Nephron (organoid): ENCODE measurements at regions not wholly inside any gene's neighbourhood (a gene's known extent, or its start where the extent isn't known, plus 50 kb on each side); places are given as distances from the start of the nearest gene placed in this dataset.

Experiments used
- H3K27ac Mint-ChIP-seq, 3 experiments: 2 replicates each; pipeline ENCODE4 v1.8.0; 2020; ENCODE audit warnings: mixed read lengths in 3 of 3, mild to moderate bottlenecking in 2 of 3, moderate library complexity in 1 of 3
- H3K27me3 Mint-ChIP-seq: 2 replicates; pipeline ENCODE4 v1.8.0; 2021; ENCODE audit warnings: low read depth, mild to moderate bottlenecking, moderate library complexity, mixed read lengths
- H3K36me3 Mint-ChIP-seq: 2 replicates; pipeline ENCODE4 v1.8.0; 2020; ENCODE audit warnings: low read depth, mixed read lengths
- H3K4me1 Mint-ChIP-seq: 2 replicates; pipeline ENCODE4 v1.8.0; 2020; ENCODE audit warnings: mixed read lengths
- H3K4me3 Mint-ChIP-seq, 3 experiments: 2 replicates each; pipeline ENCODE4 v1.8.0; 2020; ENCODE audit warnings: mild to moderate bottlenecking in 3 of 3, mixed read lengths in 3 of 3, moderate library complexity in 2 of 3
- H3K9me3 Mint-ChIP-seq: 2 replicates; pipeline ENCODE4 v1.8.0; 2020; ENCODE audit warnings: mixed read lengths
- TF ChIP-seq, protein P1 (sequence below), 3 experiments: fragments of 200-600 bp; sonication (generic); IDR thresholded peaks; one replicate each; pipeline ENCODE4 v1.5.0; 2021; ENCODE audit warnings: antibody characterized with exemption in 3 of 3; ENCODE audit not compliant: unreplicated experiment in 3 of 3

DNA sequence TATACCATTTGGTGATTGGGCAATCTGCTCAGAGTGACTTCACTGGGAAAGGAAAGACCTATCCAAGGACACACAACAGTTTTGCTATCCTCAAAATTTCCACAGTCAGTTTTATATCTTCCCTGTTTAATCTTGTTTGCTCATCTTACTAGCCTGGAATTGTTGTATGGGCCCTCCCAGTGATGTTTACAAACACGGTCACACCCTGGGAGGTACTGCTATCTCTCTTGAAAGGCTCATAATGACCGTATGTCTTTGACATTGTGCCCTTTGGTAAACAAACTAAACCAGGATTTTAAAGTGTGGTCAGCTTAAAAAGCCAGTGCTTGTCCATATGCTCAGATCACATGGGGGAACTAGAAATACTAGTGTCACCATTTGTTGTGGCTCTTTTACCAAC is 277.0 kb downstream of the CDH2 start:
- no peaks in the 10 kb centered on the region for H3K27me3 Mint-ChIP-seq
- H3K9me3 Mint-ChIP-seq: peaks cover 14% of the 10 kb centered on the region
- peaks cover 4% of the 10 kb centered on the region for H3K36me3 Mint-ChIP-seq
- no peak overlapping the region for H3K27ac Mint-ChIP-seq
- TF ChIP-seq, protein P1, sequence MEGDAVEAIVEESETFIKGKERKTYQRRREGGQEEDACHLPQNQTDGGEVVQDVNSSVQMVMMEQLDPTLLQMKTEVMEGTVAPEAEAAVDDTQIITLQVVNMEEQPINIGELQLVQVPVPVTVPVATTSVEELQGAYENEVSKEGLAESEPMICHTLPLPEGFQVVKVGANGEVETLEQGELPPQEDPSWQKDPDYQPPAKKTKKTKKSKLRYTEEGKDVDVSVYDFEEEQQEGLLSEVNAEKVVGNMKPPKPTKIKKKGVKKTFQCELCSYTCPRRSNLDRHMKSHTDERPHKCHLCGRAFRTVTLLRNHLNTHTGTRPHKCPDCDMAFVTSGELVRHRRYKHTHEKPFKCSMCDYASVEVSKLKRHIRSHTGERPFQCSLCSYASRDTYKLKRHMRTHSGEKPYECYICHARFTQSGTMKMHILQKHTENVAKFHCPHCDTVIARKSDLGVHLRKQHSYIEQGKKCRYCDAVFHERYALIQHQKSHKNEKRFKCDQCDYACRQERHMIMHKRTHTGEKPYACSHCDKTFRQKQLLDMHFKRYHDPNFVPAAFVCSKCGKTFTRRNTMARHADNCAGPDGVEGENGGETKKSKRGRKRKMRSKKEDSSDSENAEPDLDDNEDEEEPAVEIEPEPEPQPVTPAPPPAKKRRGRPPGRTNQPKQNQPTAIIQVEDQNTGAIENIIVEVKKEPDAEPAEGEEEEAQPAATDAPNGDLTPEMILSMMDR (IDR thresholded peaks at IDR 0.05; ENCODE audit: unreplicated experiment in 3 of 3): no peak
- H3K4me3 Mint-ChIP-seq: no peak overlapping the region
- no peaks in the 10 kb centered on the region for H3K4me1 Mint-ChIP-seq

DNA sequence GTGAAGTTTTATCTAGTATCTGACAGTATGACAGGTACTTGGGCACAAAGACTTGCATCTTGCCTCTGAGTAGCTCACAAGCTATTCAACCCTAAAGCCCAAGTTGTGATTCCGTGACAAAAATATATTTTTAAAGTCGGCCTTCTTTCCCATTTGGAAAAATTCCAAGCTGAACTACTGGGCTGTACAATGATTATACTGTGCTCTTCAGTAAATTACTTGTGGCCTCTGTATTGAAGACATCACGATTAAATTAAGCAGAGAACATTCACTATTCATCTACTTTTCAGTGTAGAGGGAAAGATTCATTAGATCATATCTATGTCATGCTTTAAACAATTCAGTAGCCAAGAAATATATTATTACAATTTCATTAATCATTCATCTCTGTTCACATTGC is 282.2 kb downstream of the CDH2 start:
- no peak overlapping the region for H3K4me3 Mint-ChIP-seq
- no peaks in the 10 kb centered on the region for H3K9me3 Mint-ChIP-seq
- no peaks in the 10 kb centered on the region for H3K4me1 Mint-ChIP-seq
- TF ChIP-seq, protein P1 (IDR thresholded peaks at IDR 0.05; ENCODE audit: unreplicated experiment in 3 of 3): no peak
- H3K36me3 Mint-ChIP-seq: no peaks in the 10 kb centered on the region
- no peaks in the 10 kb centered on the region for H3K27me3 Mint-ChIP-seq
- no peak overlapping the region for H3K27ac Mint-ChIP-seq

DNA sequence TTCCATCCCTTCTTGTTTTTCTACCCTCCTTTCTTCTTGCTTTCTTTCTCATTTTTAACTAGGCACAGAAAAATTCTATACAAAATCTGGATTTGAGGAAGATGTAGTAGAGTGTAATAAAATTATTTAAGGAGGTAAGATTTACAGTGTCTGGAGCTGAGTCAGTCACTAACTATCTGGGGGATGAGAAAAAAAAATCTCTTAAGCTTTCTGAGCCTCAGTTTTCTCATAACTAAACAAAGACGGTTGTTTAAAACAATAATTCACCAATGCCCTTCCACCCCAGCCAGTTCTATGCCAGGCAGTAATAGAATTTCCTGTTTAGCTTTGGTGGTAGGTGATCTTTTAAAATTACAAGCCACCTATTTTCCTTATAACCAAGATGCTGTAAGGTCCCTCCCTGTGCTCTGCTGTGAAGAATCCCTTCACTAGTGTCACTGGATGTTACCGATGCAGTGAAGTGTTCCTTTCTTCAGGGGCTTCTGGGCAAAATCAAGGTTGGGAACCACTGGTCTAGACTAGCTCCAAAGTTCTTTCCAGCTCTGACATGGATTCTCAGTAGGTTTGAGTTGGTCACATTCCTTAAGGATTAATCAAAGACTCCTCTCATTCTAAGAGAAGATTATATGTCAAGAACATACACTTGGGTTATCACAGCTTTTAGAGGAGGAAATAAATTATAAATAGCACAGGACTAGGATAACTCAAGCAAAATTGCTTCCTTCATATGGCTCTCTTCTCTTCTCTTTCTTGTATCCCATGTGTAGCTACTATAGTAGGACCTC is 289.0 kb downstream of the CDH2 start:
- no peaks in the 10 kb centered on the region for H3K4me1 Mint-ChIP-seq
- H3K27ac Mint-ChIP-seq: no peak overlapping the region
- H3K9me3 Mint-ChIP-seq: no peaks in the 10 kb centered on the region

DNA sequence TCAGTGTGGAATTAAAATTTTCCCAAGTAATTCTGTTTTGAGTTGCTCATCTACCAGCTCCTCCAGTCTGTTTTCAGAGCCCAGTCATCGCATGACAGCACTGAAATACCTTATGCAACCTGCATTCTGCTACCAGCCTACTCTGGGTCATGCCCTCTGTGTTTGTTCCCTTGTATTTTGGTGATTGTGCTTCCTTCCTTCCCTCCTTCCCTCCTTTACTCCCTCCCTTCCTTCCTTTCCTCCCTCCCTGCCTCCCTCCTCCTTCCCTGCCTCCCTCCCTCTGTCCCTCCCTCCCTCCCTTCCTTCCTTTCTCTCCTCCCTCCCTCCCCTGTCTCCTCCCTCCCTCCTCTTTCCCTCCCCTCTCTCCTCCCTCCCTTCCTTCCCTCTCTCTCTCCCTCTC is 289.6 kb downstream of the CDH2 start:
- Mint-ChIP-seq H3K27ac (no peak overlapping the region), H3K4me3 (no peak overlapping the region), H3K4me1 (no peaks in the 10 kb centered on the region), H3K27me3 (no peaks in the 10 kb centered on the region), H3K36me3 (no peaks in the 10 kb centered on the region), H3K9me3 (no peaks in the 10 kb centered on the region)
- TF ChIP-seq, protein P1 (IDR thresholded peaks at IDR 0.05; ENCODE audit: unreplicated experiment in 3 of 3): no peak

More for the DNA sequence above, 289.0 kb downstream of the CDH2 start:
- Mint-ChIP-seq H3K4me3 (no peak overlapping the region), H3K27me3 (no peaks in the 10 kb centered on the region), H3K36me3 (no peaks in the 10 kb centered on the region)
- TF ChIP-seq, protein P1 (IDR thresholded peaks at IDR 0.05; ENCODE audit: unreplicated experiment in 3 of 3): no peak

DNA sequence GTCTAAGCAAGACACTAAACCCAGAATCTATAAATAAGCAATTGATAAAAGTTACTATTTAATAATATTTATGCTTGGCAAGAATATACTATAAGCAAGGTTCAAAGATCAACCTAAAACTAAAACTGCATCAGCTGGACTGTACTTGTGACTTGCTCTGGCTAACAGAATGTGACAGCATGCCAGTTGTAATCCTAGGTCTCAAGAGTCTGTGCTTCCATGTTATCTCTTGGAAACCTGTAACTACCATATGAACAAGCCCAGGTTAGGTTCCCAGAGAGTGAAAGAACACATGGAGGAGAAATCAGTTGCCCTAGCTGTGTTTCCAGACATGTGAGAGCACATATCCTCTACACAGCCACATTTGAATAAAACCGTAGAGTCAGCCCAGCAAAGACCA is 297.4 kb downstream of the CDH2 start:
- H3K4me1 Mint-ChIP-seq: no peaks in the 10 kb centered on the region
- no peaks in the 10 kb centered on the region for H3K36me3 Mint-ChIP-seq
- H3K27ac Mint-ChIP-seq: no peak overlapping the region
- no peak overlapping the region for H3K4me3 Mint-ChIP-seq
- no peaks in the 10 kb centered on the region for H3K27me3 Mint-ChIP-seq
- TF ChIP-seq, protein P1 (IDR thresholded peaks at IDR 0.05; ENCODE audit: unreplicated experiment in 3 of 3): no peak
- no peaks in the 10 kb centered on the region for H3K9me3 Mint-ChIP-seq

DNA sequence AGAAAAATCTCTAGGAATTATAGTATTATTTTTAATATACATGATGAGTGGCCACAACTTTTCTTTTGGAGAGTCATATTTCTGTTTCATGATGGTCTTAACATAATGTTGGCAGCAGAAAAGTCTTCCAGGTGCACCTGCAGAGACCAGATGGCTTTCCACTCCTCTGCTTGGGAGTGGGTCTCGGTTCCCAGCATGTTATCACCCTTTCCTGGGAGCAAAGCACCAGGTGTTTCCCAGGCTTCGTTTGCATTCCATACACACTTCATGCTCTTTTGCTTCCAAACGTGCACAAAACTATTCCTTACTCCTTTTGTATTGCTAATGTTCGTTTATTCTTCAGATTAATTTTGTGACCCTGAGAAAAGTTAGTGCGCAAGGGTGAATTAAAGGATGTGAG is 305.2 kb downstream of the CDH2 start:
- Mint-ChIP-seq H3K27ac (peak overlapping the region in 1 of 3 experiments; percentile 66), H3K27me3 (no peaks in the 10 kb centered on the region), H3K36me3 (no peaks in the 10 kb centered on the region), H3K4me3 (no peak overlapping the region), H3K4me1 (no peaks in the 10 kb centered on the region), H3K9me3 (no peaks in the 10 kb centered on the region)
- TF ChIP-seq, protein P1 (IDR thresholded peaks at IDR 0.05; ENCODE audit: unreplicated experiment in 3 of 3): no peak
